ENCODE measurements at regions not wholly inside any gene's neighbourhood (a gene's known extent, or its start where the extent isn't known, plus 50 kb on each side); places are given as distances from the start of the nearest gene placed in this dataset.

GRCh38 chr6:141677598-141678211, 455.0 kb upstream of the GJE1 start:
- no peak for DNase-seq (ENCODE audit: low read depth in 2 of 2)

DNA sequence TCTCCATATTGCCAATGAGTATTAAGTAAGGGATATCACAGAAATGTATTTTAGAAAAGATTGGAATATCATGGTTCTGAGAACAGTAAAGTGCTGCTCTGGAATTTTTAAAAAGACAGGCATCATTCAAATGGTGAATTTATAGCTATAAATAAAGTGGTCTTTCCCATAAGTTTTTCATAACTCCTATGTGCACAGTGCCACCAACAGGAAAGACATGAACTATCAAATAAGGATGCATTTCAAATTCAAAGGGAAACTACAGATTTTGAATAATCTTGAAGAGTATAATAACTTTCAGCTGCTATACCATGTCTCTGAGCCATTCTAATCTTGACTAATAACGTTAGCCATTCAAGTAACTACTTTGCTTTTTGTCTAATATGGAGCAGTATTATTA, 456.8 kb upstream of the GJE1 start:
- no peak for DNase-seq (ENCODE audit: low read depth in 2 of 2)

DNA sequence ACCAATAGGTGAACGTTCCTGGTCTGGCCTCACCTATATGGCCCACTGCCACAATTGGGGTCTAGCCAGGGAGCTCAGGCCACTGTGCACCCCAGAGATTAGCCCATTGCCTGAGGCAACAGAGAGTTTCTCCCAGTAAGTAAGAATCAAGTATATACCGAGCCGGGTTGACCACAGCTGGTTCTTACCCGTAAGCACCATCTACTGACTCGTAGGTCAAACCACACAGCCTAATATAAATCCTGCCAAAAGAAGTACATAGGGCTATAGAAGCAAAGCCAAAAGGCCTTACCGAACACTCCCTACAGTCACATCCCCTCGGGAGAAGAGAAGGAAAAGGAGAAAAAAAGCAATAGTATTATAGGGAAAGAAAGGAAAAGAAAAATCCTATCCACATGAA, 463.6 kb upstream of the GJE1 start:
- no peak for DNase-seq (ENCODE audit: low read depth in 2 of 2)

- no peak for DNase-seq (ENCODE audit: low read depth in 2 of 2)
These were observed 465.0 kb upstream of the GJE1 start for GRCh38 chr6:141667580-141668309.

GRCh38 chr6:141666187-141666586, 466.5 kb upstream of the GJE1 start:
- no peak for DNase-seq (ENCODE audit: low read depth in 2 of 2)

DNA sequence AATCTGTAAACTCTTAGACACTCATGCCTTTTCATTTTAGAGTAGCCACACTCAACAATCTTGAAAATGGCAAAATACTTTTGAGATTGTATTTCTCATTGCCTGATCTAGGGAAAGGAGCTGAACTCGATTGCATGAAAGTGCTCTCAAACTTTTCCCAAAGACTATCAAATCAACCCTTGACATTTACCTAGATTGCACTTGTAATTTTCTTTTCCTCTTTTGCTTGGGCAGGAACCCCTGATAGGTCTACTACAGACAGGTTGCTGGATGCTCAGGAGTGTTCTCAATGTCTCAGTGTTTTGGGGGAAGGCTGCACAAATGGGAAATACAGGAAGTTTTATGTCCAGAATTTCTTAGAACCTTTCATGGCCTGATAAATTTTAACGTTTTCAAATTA, 468.0 kb upstream of the GJE1 start:
- no peak for DNase-seq (ENCODE audit: low read depth in 2 of 2)

DNA sequence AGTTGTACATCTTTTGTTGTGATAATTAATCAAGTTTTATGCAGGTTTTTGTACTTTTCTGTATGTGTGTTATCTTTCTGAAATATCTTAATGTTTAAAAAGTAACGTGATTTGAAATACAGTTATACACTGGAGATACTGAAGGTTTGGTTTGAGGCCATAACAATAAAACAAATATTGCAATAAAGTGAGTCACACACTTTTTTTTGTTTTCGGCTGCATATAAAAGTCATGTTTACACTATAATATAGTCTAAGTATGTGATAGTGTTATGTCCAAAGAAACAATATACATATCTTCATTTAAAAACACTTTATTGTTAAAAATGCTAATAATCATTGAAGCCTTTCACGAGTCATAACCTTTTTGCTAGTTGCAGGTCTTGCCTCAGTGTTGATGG, 473.1 kb upstream of the GJE1 start:
- DNase-seq (ENCODE audit: low read depth in 2 of 2) = no peak

GRCh38 chr6:141658696-141659095, 474.0 kb upstream of the GJE1 start:
- no peak for DNase-seq (ENCODE audit: low read depth in 2 of 2)

DNA sequence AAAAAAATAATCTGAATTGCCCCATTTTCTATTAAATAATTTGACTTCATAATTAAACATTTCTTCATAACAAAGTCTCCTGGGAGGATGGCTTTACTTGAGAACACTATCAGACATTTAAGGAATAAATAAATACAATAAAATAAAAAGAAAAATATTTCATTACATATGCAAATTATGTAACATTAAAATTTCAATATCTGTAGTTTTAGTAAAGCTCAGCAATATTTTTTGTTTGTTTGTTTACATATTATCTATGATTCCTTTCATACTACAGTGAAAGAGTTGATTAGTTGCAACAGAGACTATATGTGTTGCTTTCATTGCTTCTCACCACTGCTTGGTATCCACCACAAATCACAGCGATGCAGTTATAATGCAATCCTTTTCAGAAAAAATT, 474.9 kb upstream of the GJE1 start:
- DNase-seq (ENCODE audit: low read depth in 2 of 2) = no peak

DNA sequence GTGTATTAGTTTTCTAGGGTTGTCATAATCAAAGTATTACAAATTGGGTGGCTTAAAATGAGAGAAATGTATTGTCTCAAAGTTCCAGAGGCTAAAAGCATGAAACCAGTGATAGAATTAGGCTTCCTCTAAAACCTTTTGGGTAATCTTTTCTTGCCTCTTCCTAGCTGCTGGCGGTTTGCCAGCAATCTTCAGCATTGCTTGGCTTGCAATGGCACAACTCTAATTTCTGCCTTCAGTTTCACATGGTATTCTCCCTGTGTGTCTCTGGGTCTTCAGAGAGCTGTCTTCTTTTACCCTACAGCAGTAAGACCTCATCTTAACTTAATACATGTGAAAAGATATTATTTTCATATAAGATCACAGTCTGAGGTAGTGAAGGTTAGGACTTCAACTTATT, 479.1 kb upstream of the GJE1 start:
- no peak for DNase-seq (ENCODE audit: low read depth in 2 of 2)

- DNase-seq (ENCODE audit: low read depth in 2 of 2) = no peak
These were observed 490.8 kb upstream of the GJE1 start for GRCh38 chr6:141641951-141642350.

- DNase-seq (ENCODE audit: low read depth in 2 of 2) = no peak
These were observed 491.3 kb upstream of the GJE1 start for GRCh38 chr6:141641406-141641805.

- DNase-seq (ENCODE audit: low read depth in 2 of 2) = no peak
These were observed 497.1 kb upstream of the GJE1 start for GRCh38 chr6:141635621-141636020.

- no peak for DNase-seq (ENCODE audit: low read depth in 2 of 2)
These were observed 498.5 kb upstream of the GJE1 start for GRCh38 chr6:141634269-141634668.

DNA sequence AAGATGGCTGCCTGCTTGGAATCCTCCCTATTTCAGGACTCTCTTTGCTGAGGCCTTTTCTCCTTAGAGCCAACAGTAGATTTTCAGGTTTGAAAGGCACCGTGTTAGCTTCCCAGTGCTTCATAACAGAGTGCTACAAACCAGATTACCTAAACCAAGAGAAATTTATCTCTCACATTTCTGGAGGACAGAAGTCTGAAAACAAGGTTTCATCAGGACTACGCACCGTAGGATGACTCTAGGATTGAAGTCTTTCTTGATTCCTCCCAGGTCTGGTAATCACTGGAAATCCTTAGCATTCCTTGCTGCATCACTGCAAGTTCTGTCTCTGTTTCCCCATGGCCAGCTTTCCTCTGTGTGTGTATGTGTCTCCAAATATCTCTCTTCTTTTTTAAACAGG, 508.4 kb upstream of the GJE1 start:
- no peak for DNase-seq (ENCODE audit: low read depth in 2 of 2)

GRCh38 chr6:141618180-141618581, 514.5 kb upstream of the GJE1 start:
- DNase-seq (ENCODE audit: low read depth in 2 of 2) = no peak

DNA sequence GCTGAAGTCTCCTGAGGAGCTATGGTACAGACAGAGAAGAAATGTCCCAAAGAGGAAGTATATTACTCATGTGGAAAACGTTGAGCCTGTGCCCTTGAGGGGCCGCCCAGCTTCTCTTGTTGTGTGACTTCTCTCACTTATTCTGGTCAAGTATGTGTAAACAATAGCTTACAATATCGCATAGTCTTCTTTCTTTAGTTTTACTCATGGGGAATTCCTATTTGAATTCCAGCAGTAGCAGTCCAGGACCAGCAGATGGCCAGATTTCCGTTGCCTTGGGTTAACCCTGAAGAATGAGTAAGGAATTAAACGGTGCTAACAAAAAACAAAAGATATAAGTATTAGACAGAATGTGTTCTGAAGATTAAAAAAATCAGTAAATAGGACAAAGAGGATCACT, 522.0 kb upstream of the GJE1 start:
- no peak for DNase-seq (ENCODE audit: low read depth in 2 of 2)

- no peak for DNase-seq (ENCODE audit: low read depth in 2 of 2)
These were observed 524.8 kb upstream of the GJE1 start for GRCh38 chr6:141607956-141608355.

- DNase-seq (ENCODE audit: low read depth in 2 of 2) = no peak
These were observed 534.2 kb upstream of the GJE1 start for GRCh38 chr6:141598487-141598886.

DNA sequence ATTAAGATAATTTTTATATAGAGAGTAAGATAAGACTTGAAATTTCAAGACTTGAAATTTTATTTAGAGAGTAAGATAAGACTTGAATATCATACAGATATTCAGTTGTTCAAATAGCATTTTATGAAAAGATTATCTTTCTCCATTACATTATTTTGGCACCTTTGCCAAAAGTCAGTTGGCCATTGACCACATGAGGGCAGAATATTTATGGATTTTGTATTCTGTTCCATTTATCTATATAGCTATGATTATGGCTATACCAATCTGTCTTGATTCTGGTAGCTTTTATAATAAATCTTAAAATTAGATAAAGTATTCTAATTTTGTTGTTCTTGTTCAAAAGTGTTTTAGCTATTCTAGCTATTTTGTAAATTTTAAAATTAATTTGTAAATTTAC, 537.9 kb upstream of the GJE1 start:
- DNase-seq (ENCODE audit: low read depth in 2 of 2) = no peak

- no peak for DNase-seq (ENCODE audit: low read depth in 2 of 2)
These were observed 539.4 kb upstream of the GJE1 start for GRCh38 chr6:141593311-141593710.

DNA sequence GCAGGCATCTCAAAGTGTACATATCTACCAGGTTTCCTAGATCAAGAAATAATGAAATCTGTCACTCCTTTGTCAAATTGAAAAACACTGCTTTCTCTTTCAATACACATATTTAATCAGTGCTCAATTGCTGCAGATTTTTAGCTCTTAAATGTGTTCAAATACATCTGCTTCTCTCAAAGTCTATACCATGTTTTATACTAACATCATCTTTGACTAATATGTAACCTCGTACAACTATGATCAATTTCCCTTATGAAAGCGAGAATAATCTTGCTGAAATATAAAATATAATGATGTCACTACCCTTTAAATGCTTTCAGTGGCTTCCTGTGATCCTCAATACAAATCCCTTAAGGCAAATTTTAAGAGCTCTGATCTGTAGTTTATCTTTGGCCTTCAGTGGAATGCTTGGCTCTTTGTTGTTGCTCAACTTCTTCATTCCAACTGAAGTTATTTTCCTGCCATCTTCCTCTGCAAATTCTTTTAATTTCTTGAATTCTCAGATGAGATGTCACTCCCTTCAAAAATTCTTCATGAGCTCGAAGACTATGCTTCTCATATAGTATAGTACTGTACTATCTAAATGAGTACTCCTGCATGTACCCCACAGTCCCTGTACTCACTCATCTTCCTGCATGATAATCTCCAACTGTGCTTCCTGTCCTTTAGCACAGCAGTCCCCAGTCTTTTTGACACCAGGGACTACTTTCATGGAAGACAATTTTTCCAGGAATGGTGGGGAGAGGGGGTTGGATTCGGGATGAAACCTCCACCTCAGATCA, 545.1 kb upstream of the GJE1 start:
- DNase-seq (ENCODE audit: low read depth in 2 of 2) = no peak

GRCh38 chr6:141580988-141581552, 551.7 kb upstream of the GJE1 start:
- DNase-seq (ENCODE audit: low read depth in 2 of 2) = no peak
